NB4 (cell line): ENCODE measurements at regions not wholly inside any gene's neighbourhood (a gene's known extent, or its start where the extent isn't known, plus 50 kb on each side); places are given as distances from the start of the nearest gene placed in this dataset.

Experiments used
- CTCF ChIP-seq: IDR thresholded peaks from one replicate; pipeline ENCODE4 v1.5.1; 2012; ENCODE audit warnings: low read depth, low read length
- MYC ChIP-seq: IDR thresholded peaks from 2 replicates; pipeline ENCODE4 v1.6.1; 2011; ENCODE audit warnings: low read depth, low read length

DNA sequence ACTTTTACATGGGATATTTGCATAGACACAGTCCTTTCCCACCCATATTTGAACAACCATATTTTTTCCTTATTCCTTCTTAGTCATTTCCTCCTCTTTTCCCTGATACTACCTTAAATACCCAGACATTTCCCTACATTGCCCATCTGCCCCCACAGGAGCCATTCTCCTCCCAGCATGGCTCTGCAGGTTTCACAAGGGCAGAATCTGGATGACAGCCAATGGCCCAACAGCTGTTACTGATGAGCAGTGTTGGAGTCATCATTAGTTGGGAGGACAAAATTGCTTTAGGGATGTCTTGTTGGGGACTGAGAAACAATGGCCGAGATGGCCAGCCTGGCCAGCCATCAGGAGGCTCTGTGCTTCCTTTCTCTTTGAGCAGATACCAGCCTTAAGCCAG lies 209.5 kb downstream of the KLF5 start:
- no peak for TF ChIP-seq CTCF
- no peak for TF ChIP-seq MYC
